Tibial nerve (tissue), 4 donors: ENCODE measurements at regions not wholly inside any gene's neighbourhood (a gene's known extent, or its start where the extent isn't known, plus 50 kb on each side); places are given as distances from the start of the nearest gene placed in this dataset.
A peak's percentile ranks its signal among the peaks of the same experiment; 100 is the strongest.

Source experiments
- DNase-seq, 2 donors: peaks; one replicate each; pipeline ENCODE4 v3.0.0-alpha.2; 2019; ENCODE audit warnings: low spot score in 2 of 2
- H3K27ac ChIP-seq, 4 donors: fragments of 200-600 bp; sonication (generic) in 3 of 4; one replicate each; pipeline ENCODE4 v1.5.1; 2017 to 2019; ENCODE audit warnings: mild to moderate bottlenecking in 1 of 4
- H3K27me3 ChIP-seq, 2 donors: fragments of 200-600 bp; sonication (generic) in 1 of 2; one replicate each; pipeline versions ENCODE4 v1.5.1 to v1.6.0; 2017 to 2019
- H3K36me3 ChIP-seq, 3 donors: fragments of 200-600 bp; sonication (generic); one replicate each; pipeline ENCODE4 v1.5.1; 2018 to 2019
- H3K4me1 ChIP-seq, 4 donors: fragments of 200-600 bp; sonication (generic) in 3 of 4; one replicate each; pipeline ENCODE4 v1.5.1; 2017 to 2019
- H3K4me3 ChIP-seq, 4 donors: fragments of 200-600 bp; sonication (generic) in 3 of 4; one replicate each; pipeline ENCODE4 v1.5.1; 2017 to 2019; ENCODE audit warnings: mild to moderate bottlenecking in 1 of 4, moderate library complexity in 1 of 4
- H3K9me3 ChIP-seq, 4 donors: fragments of 200-600 bp; sonication (generic) in 3 of 4; one replicate each; pipeline ENCODE4 v1.5.1; 2017 to 2019
- EP300 ChIP-seq, 2 donors: sonication (generic); formaldehyde crosslinking; IDR thresholded peaks; one replicate each; pipeline ENCODE4 v1.6.1; 2017; ENCODE audit warnings: antibody characterized with exemption in 2 of 2, mild to moderate bottlenecking in 1 of 2
- POLR2A ChIP-seq, 2 donors: fragments of 450-650 bp; IDR thresholded peaks; one replicate each; pipeline ENCODE4 v1.6.1; 2017; ENCODE audit warnings: antibody characterized with exemption in 2 of 2, mild to moderate bottlenecking in 2 of 2, moderate library complexity in 2 of 2
- WGBS, 2 donors: methylation state at CpG; one replicate each; pipeline ENCODE4 v1.1.5; 2018; 5-methylcytosine and 5-hydroxymethylcytosine counted together
- TF ChIP-seq, protein P1 (sequence below), 5 experiments: fragments of 200-600 bp in 3 of 5; fragments of 450-650 bp in 2 of 5; sonication (generic) in 3 of 5; IDR thresholded peaks; one replicate each; pipeline ENCODE4 v1.5.1; 2016 to 2019; ENCODE audit warnings: antibody characterized with exemption in 5 of 5, mild to moderate bottlenecking in 3 of 5, moderate library complexity in 2 of 5

DNA sequence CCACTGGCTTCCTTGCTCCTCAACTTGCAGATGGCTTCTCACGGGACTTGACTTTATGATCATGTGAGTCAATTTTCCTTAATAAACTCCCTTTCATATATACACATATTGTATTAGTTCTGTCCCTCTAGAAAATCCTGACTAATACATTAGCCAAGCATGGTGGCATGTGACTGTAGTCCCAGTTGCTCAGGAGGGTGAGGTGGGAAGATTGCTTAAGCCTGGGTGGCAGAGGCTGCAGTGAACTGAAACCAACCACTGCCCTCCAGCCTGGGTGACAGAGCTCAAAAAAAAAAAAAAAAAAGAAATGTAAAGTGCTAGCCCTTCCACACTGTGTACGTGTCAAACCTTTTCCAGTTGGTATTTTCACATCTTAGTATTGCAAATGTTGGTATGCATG lies 857.0 kb downstream of the LTN1 start:
- DNase-seq, result no peak
- Histone ChIP-seq H3K27ac (no peak overlapping the region), H3K36me3 (no peaks in the 10 kb centered on the region), H3K9me3 (peaks cover 0 to 26% (median 6%) of the 10 kb centered on the region in 4 donors), H3K27me3 (no peaks in the 10 kb centered on the region), H3K4me3 (no peak overlapping the region), H3K4me1 (no peaks in the 10 kb centered on the region)
- WGBS, 2 donors, result 87% methylated on average over 2 of the region's 2 CpGs
- TF ChIP-seq EP300 (IDR thresholded peaks at IDR 0.05) (no peak), POLR2A (IDR thresholded peaks at IDR 0.05) (no peak)
- TF ChIP-seq, protein P1, sequence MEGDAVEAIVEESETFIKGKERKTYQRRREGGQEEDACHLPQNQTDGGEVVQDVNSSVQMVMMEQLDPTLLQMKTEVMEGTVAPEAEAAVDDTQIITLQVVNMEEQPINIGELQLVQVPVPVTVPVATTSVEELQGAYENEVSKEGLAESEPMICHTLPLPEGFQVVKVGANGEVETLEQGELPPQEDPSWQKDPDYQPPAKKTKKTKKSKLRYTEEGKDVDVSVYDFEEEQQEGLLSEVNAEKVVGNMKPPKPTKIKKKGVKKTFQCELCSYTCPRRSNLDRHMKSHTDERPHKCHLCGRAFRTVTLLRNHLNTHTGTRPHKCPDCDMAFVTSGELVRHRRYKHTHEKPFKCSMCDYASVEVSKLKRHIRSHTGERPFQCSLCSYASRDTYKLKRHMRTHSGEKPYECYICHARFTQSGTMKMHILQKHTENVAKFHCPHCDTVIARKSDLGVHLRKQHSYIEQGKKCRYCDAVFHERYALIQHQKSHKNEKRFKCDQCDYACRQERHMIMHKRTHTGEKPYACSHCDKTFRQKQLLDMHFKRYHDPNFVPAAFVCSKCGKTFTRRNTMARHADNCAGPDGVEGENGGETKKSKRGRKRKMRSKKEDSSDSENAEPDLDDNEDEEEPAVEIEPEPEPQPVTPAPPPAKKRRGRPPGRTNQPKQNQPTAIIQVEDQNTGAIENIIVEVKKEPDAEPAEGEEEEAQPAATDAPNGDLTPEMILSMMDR (IDR thresholded peaks at IDR 0.05), result no peak

DNA sequence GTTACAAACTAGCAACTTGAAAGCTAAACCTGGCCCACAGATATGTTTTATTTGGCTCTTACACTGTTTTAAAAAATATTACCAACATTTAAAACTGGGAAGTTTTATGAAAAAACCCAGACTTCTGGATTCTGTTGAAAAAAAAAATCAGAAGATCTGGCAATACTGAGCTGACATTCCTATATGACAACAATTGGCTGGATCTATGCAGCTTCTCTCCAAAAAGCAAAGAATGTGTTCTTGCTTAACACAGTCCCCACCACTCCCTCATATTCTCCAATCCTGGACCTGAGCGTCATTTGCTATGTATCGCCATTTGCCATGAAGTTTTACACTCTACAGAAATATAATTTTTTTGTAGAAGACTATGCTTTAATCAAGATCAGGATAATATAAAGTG lies 859.6 kb downstream of the LTN1 start:
- Histone ChIP-seq H3K4me1 (no peaks in the 10 kb centered on the region), H3K9me3 (peaks cover 0 to 18% (median 6%) of the 10 kb centered on the region in 4 donors), H3K27me3 (no peaks in the 10 kb centered on the region), H3K27ac (no peak overlapping the region), H3K36me3 (no peaks in the 10 kb centered on the region), H3K4me3 (no peak overlapping the region)
- DNase-seq, result no peak
- 84 to 94% methylated on average over 2 of the region's 2 CpGs for WGBS, 2 donors
- TF ChIP-seq EP300 (IDR thresholded peaks at IDR 0.05), result no peak
- TF ChIP-seq, protein P1 (IDR thresholded peaks at IDR 0.05), result no peak
- TF ChIP-seq POLR2A (IDR thresholded peaks at IDR 0.05), result no peak

DNA sequence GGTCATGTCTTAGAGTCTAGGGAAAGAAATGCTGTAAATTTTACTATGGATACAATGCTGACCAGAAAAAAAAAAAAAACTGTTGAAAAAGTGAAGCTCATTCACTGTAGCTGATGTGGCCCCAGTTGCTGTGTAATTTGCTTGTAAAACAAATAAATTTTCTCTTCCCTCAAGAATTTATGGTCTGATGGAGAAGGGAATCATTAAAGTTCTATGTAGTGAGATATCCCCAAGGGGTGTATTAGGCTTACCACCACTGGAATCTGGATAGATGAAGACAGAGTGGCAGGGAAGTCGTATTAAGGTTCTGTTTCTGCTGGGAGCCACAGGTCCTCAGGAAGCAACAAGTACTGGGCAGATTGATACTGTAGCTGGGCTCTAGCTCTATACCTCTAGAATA lies 860.0 kb downstream of the LTN1 start:
- DNase-seq, result no peak
- Histone ChIP-seq H3K9me3 (peaks cover 0 to 18% (median 6%) of the 10 kb centered on the region in 4 donors), H3K27ac (no peak overlapping the region), H3K4me3 (no peak overlapping the region), H3K27me3 (no peaks in the 10 kb centered on the region), H3K36me3 (no peaks in the 10 kb centered on the region), H3K4me1 (peaks cover 0 to 3% (median 0%) of the 10 kb centered on the region in 4 donors)
- TF ChIP-seq EP300 (IDR thresholded peaks at IDR 0.05), result no peak
- TF ChIP-seq POLR2A (IDR thresholded peaks at IDR 0.05), result no peak
- TF ChIP-seq, protein P1 (IDR thresholded peaks at IDR 0.05), result no peak
- WGBS, 2 donors, result 53 to 55% methylated on average over 1 of the region's 1 CpG

DNA sequence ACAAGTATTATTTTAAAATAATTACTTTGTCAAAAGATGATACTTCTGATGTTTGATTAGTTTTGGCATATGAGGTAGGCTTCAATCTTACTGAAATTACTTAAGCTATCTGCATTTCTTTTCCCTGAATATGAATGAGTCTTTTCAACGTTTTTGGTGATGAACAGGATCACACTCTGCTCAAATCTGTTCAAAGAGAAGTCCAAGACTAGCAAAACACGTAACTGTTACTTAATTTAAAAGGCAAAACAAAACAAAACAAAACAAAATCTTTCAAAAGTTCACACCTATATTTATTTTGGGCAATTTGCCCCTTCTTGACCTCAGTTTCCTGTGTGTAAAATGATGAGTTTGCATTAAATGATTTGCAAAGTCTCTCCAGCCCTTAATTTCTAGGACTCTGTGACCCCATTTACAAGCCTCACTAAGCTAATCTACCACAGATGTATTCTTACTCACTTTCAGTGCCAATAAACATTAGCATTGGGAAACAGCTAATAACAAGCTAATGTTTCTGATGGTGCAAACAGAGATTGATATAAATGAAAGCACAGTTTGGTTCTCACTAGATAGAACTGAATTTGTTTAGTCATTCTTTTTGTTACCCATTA lies 865.4 kb downstream of the LTN1 start:
- no peaks in the 10 kb centered on the region for H3K27me3 ChIP-seq
- DNase-seq, result no peak
- peaks cover 0 to 17% (median 6%) of the 10 kb centered on the region in 4 donors for H3K9me3 ChIP-seq
- H3K36me3 ChIP-seq, result no peaks in the 10 kb centered on the region
- TF ChIP-seq, protein P1 (IDR thresholded peaks at IDR 0.05), result no peak
- TF ChIP-seq EP300 (IDR thresholded peaks at IDR 0.05), result peak in 1 of 2 donors; percentile 20
- peak overlapping the region in 2 of 4 donors; percentile 0 to 7 for H3K27ac ChIP-seq
- 35 to 36% methylated on average over 2 of the region's 2 CpGs for WGBS, 2 donors
- peaks cover 0 to 9% (median 0%) of the 10 kb centered on the region in 4 donors for H3K4me1 ChIP-seq
- H3K4me3 ChIP-seq, result no peak overlapping the region

DNA sequence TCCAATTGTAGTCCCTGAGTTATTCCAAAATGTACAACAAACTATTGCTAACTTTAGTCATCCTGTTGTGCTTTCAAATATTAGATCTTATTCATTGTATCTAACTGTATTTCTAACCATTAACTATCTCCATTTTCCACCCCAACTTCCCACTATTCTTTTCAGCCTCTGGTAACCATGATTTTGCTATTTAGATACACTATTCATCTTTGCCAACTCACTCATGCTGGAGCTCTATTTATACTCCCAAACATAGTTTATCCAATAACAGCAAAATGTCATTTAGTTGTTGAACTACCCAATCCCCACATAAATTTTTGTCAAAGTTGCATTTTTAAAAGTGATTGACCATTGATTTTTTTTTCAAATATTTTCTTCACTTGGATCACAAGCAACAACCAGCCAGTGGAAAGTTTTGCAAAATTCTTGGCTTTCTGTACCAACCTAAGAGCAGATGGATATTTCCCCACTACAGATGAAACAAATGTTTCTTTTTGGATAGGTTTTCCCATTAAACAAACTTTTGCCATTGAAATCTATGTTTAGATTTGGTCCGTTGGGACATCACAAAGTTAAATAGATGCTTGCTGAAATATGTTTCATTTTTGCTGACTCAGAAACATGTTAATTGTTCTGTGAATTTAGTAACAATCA lies 866.0 kb downstream of the LTN1 start:
- no peaks in the 10 kb centered on the region for H3K27me3 ChIP-seq
- no peaks in the 10 kb centered on the region for H3K36me3 ChIP-seq
- no peak overlapping the region for H3K4me3 ChIP-seq
- 20 to 31% methylated on average over 1 of the region's 1 CpG for WGBS, 2 donors
- no peak for DNase-seq
- peaks cover 0 to 9% (median 0%) of the 10 kb centered on the region in 4 donors for H3K4me1 ChIP-seq
- peaks cover 0 to 11% (median 6%) of the 10 kb centered on the region in 4 donors for H3K9me3 ChIP-seq
- H3K27ac ChIP-seq, result peak overlapping the region in 1 of 4 donors; percentile 7
- TF ChIP-seq, protein P1 (IDR thresholded peaks at IDR 0.05), result no peak
- no peak for TF ChIP-seq EP300 (IDR thresholded peaks at IDR 0.05)
